ENCODE measurements at regions not wholly inside any gene's neighbourhood (a gene's known extent, or its start where the extent isn't known, plus 50 kb on each side); places are given as distances from the start of the nearest gene placed in this dataset.
"Not testable (repeated sequence)": the region's sequence is repeated elsewhere in the genome, so short reads cannot be mapped to it uniquely, and the experiment has no call there.

DNA sequence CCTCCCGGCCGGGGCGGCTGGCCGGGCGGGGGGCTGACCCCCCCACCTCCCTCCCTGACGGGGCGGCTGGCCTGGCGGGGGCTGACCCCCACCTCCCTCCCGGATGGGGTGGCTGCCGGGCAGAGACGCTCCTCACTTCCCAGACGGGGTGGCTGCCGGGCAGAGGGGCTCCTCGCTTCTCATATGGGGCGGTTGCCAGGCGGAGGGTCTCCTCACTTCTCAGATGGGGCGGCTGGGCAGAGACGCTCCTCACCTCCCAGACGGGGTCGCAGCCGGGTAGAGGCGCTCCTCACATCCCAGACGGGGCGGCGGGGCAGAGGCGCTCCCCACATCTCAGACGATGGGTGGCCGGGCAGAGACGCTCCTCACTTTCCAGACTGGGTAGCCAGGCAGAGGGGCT, 181.2 kb downstream of the RFPL4B start:
- H3K9ac ChIP-seq (ENCODE audit: low read length); H3K36me3 ChIP-seq (ENCODE audit: control insufficient read depth, insufficient read depth, low read length); H3K27ac ChIP-seq (ENCODE audit: low read depth, low read length); H3K4me3 ChIP-seq (ENCODE audit: low read length); H3K27me3 ChIP-seq (ENCODE audit: control insufficient read depth, insufficient read depth, low read length); H3K4me1 ChIP-seq (ENCODE audit: control insufficient read depth, insufficient read depth, low read length): not testable (repeated sequence)

DNA sequence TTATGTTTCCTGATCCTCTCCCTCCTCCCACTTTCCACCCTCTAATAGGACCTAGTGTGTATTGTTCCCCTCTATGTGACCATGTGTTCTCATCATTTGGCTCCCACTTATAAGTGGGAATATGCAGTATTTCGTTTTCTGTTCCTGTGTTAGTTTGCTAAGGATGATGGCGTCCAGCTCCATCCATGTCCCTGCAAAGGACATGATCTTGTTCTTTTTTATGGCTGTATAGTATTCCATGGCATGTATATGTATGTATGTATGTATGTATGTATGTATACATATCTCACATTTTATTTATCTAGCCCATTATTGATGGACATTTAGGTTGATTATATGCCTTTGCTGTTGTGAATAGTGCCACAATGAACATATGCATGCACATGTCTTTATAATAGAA, 188.7 kb downstream of the RFPL4B start:
- no peaks in the 10 kb centered on the region for H3K36me3 ChIP-seq (ENCODE audit: control insufficient read depth, insufficient read depth, low read length)
- no peaks in the 10 kb centered on the region for H3K27me3 ChIP-seq (ENCODE audit: control insufficient read depth, insufficient read depth, low read length)
- no peak overlapping the region for H3K9ac ChIP-seq (ENCODE audit: low read length)
- H3K4me3 ChIP-seq (ENCODE audit: low read length): no peak overlapping the region
- H3K27ac ChIP-seq (ENCODE audit: low read depth, low read length): no peak overlapping the region
- no peaks in the 10 kb centered on the region for H3K4me1 ChIP-seq (ENCODE audit: control insufficient read depth, insufficient read depth, low read length)

DNA sequence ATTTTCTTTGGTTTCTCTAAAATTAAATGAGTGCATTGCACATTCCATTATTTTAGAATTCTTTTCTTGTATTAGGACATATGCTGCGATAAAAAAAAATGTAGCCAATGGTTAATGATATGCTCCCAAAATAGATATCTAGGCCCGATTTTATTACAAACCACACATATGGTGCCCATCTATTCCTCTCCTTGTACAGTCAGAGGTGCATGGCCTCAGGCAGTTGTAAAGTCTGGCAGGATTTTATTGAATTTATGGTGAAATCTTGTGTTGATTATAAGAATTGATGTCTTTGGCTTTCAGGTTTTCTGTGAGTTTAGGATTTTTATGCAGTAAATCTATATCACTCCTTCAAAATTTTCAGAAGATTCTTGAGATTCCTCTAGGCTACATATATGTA, 192.2 kb downstream of the RFPL4B start:
- H3K4me1 ChIP-seq (ENCODE audit: control insufficient read depth, insufficient read depth, low read length): no peaks in the 10 kb centered on the region
- H3K9ac ChIP-seq (ENCODE audit: low read length): no peak overlapping the region
- H3K4me3 ChIP-seq (ENCODE audit: low read length): no peak overlapping the region
- H3K36me3 ChIP-seq (ENCODE audit: control insufficient read depth, insufficient read depth, low read length): no peaks in the 10 kb centered on the region
- no peaks in the 10 kb centered on the region for H3K27me3 ChIP-seq (ENCODE audit: control insufficient read depth, insufficient read depth, low read length)
- H3K27ac ChIP-seq (ENCODE audit: low read depth, low read length): no peak overlapping the region

DNA sequence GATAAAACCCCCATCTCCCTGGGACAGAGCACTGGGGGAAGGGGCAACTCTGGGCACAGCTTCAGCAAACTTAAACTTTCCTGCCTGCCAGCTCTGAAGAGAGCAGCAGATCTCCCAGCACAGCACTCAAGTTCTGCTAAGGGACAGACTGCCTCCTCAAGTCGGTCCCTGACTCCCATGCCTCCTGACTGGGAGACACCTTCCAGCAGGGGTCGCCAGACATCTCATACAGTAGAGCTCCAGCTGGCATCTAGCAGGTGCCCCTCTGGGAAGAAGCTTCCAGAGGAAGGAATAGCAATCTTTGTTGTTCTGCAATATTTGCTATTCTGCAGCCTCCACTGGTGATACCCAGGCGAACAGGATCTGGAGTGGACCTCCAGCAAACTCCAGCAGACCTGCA, 194.7 kb downstream of the RFPL4B start:
- not testable (repeated sequence) for H3K4me3 ChIP-seq (ENCODE audit: low read length); H3K27ac ChIP-seq (ENCODE audit: low read depth, low read length); H3K36me3 ChIP-seq (ENCODE audit: control insufficient read depth, insufficient read depth, low read length); H3K9ac ChIP-seq (ENCODE audit: low read length); H3K4me1 ChIP-seq (ENCODE audit: control insufficient read depth, insufficient read depth, low read length); H3K27me3 ChIP-seq (ENCODE audit: control insufficient read depth, insufficient read depth, low read length)

DNA sequence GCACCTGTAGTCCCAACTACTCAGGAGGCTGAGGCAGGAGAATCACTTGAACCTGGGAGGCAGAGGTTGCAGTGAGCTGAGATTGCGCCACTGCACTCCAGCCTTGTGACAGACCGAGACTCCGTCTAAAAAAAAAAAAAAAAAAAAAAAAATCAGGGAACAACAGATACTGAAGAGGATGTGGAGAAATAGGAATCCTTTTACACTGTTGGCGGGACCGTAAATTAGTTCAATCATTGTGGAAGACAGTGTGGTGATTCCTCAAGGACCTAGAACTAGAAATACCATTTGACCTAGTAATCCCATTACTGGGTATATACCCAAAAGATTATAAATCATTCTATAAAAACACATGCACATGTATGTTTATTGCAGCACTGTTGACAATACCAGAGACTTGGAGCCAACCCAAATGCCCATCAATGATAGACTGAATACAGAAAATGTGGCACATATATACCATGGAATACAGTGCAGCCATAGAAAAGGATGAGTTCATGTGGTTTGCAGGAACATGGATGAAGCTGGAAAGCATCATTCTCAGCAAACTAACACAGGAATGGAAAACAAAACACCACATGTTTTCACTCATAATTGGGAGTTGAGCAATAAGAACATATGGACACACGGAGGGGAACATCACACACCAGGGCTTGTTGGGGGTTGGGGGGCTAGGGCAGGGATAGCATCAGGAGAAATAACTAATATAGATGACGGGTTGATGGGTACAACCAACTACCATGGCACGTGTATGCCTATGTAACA, 200.4 kb downstream of the RFPL4B start:
- not testable (repeated sequence) for H3K27me3 ChIP-seq (ENCODE audit: control insufficient read depth, insufficient read depth, low read length); H3K27ac ChIP-seq (ENCODE audit: low read depth, low read length); H3K9ac ChIP-seq (ENCODE audit: low read length); H3K4me1 ChIP-seq (ENCODE audit: control insufficient read depth, insufficient read depth, low read length); H3K36me3 ChIP-seq (ENCODE audit: control insufficient read depth, insufficient read depth, low read length); H3K4me3 ChIP-seq (ENCODE audit: low read length)

DNA sequence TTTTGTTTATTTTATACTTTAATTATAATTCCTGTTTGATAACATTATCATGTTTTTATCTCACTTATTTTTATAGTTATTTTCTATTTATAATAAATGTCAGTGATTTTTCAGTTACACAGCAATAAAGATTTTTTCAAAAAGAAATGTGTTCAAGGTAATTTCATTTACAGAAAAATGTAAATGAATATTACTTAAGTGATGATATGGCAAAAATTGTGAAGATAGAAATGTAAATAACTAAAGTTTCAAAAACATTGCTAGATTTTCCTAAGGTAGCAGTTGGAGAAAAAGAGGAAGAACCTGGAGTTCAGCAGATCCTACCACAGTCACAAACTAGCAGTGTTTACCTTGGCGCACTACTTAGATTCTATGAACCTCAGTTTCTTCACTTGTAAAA, 202.6 kb downstream of the RFPL4B start:
- no peak overlapping the region for H3K4me3 ChIP-seq (ENCODE audit: low read length)
- no peaks in the 10 kb centered on the region for H3K4me1 ChIP-seq (ENCODE audit: control insufficient read depth, insufficient read depth, low read length)
- no peak overlapping the region for H3K9ac ChIP-seq (ENCODE audit: low read length)
- no peak overlapping the region for H3K27ac ChIP-seq (ENCODE audit: low read depth, low read length)
- H3K27me3 ChIP-seq (ENCODE audit: control insufficient read depth, insufficient read depth, low read length): no peaks in the 10 kb centered on the region
- no peaks in the 10 kb centered on the region for H3K36me3 ChIP-seq (ENCODE audit: control insufficient read depth, insufficient read depth, low read length)

DNA sequence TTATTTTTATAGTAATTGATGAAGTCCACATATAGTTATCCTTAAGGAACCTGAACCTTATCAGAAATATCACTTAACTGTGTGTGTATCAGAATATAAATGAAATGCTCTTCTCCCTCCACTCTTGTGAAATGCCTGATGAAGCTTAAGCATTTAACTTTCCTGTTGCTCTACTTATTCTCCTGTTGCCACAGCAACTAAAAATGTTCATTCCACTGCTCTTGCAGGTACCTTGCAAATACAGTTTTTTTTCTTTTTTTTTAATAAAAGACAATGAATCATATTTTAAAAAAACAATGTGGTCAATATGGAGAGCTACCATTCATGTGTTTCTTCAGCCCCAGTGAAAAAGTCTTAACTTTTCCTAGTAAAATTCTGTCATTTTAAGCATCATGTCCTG, 210.3 kb downstream of the RFPL4B start:
- Histone ChIP-seq H3K27ac (ENCODE audit: low read depth, low read length) (no peak overlapping the region), H3K4me3 (ENCODE audit: low read length) (no peak overlapping the region), H3K4me1 (ENCODE audit: control insufficient read depth, insufficient read depth, low read length) (peaks cover 3% of the 10 kb centered on the region), H3K27me3 (ENCODE audit: control insufficient read depth, insufficient read depth, low read length) (no peaks in the 10 kb centered on the region), H3K36me3 (ENCODE audit: control insufficient read depth, insufficient read depth, low read length) (no peaks in the 10 kb centered on the region), H3K9ac (ENCODE audit: low read length) (no peak overlapping the region)

DNA sequence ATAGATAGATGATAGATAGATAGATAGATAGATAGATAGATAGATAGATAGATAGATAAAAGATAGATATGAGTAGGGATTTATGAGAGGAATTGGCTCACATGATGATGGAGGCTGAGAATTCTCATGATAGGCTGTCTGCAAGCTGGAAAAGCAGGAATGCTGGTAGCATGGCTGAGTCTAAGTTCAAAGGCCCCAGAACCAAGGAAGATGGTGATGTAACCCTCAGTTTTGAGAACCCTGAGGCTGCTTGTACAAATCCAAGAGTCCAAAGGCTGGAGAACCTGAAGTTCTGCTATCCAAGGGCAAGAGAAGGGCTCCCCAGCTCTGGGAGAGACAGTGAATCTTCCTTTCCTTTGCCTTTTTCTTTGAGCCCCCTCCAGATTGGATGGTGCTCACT, 210.8 kb downstream of the RFPL4B start:
- no peak overlapping the region for H3K9ac ChIP-seq (ENCODE audit: low read length)
- no peaks in the 10 kb centered on the region for H3K36me3 ChIP-seq (ENCODE audit: control insufficient read depth, insufficient read depth, low read length)
- no peak overlapping the region for H3K4me3 ChIP-seq (ENCODE audit: low read length)
- H3K27ac ChIP-seq (ENCODE audit: low read depth, low read length): no peak overlapping the region
- H3K27me3 ChIP-seq (ENCODE audit: control insufficient read depth, insufficient read depth, low read length): no peaks in the 10 kb centered on the region
- peaks cover 7% of the 10 kb centered on the region for H3K4me1 ChIP-seq (ENCODE audit: control insufficient read depth, insufficient read depth, low read length)

DNA sequence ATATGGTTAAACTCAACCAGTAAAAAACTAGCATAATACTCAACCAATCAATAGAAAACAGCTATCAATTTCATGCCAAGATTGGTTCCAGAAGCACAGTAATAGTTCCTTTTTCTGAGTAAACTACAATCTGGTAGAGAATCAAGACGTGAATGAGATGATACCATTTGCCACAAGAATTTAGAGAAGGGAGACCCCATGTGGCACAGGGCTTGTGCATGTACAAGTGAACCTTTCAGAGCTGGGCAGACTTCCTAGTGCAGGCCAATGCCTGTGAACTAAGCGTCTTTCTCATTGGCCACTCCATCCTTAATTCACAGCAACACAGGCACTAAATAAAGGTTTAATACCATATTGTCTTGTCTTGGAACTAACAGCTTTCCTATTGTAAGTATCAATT, 213.5 kb downstream of the RFPL4B start:
- Histone ChIP-seq H3K36me3 (ENCODE audit: control insufficient read depth, insufficient read depth, low read length) (no peaks in the 10 kb centered on the region), H3K4me3 (ENCODE audit: low read length) (no peak overlapping the region), H3K4me1 (ENCODE audit: control insufficient read depth, insufficient read depth, low read length) (peaks cover 7% of the 10 kb centered on the region), H3K27ac (ENCODE audit: low read depth, low read length) (no peak overlapping the region), H3K9ac (ENCODE audit: low read length) (no peak overlapping the region), H3K27me3 (ENCODE audit: control insufficient read depth, insufficient read depth, low read length) (no peaks in the 10 kb centered on the region)

DNA sequence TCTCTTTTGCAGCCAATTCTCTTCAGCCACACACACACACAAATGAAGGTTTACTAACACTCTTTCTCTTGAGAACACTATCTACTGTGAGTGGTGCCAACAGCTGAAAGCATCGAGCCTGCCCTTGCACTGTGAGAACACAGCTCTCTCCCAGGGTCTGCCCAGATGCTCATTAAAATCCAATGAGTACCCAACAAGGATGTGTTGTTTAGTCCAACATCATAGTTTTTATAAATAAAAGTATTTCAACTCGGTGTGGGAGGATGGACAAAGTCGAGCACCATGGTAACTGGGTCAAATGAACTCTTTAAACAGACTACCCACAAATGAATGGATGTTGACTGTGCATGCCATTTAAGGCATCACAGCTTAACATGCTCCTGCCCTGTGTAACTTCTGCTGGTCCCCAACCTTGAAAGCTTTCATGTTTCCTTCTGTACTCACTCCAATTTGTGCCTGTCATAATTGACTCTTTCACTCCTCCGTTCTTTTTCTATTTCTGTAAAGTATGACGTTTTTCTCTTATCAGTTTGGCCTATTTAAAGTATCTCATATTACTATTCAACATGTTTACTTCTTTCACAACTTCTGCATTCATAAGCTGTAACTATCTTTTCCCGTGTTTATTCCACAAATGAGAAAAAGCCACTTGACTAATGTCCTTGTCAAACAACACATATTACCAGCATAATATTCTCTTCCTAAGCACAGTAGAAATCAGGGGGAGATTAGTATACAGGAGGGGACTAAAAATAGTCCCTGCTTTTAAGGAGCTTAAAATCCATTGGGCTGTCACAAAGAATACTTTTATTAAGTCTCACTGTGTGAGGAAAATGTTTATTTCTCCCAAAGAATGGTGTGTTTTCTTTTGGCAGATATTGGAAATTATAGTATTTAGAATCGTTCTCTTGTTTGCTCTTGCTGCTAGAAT, 215.4 kb downstream of the RFPL4B start:
- no peak overlapping the region for H3K9ac ChIP-seq (ENCODE audit: low read length)
- H3K4me3 ChIP-seq (ENCODE audit: low read length): no peak overlapping the region

DNA sequence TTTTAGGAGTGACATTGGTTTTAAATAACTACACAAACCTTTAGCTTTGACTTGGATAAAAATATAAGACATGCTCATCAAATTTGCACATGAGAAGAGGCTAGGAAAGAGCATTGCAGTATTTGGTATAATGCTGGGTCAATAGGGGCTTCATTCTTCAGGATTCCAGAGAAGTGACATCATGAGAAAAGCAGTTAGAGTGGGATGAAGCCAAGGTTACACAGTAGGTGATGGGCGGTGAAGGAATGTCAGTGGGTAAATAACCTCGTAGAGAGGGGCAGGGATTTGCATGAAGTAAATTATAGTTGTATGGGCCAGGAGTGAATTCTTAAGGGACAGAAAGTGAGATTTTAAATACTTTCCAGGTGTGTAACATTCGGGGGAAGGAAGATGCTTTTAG, 216.2 kb downstream of the RFPL4B start:
- Histone ChIP-seq H3K36me3 (ENCODE audit: control insufficient read depth, insufficient read depth, low read length) (no peaks in the 10 kb centered on the region), H3K4me1 (ENCODE audit: control insufficient read depth, insufficient read depth, low read length) (peaks cover 7% of the 10 kb centered on the region), H3K9ac (ENCODE audit: low read length) (no peak overlapping the region), H3K27me3 (ENCODE audit: control insufficient read depth, insufficient read depth, low read length) (no peaks in the 10 kb centered on the region), H3K27ac (ENCODE audit: low read depth, low read length) (no peak overlapping the region), H3K4me3 (ENCODE audit: low read length) (no peak overlapping the region)

More for the DNA sequence above, 215.4 kb downstream of the RFPL4B start:
- H3K4me1 ChIP-seq (ENCODE audit: control insufficient read depth, insufficient read depth, low read length): peaks cover 7% of the 10 kb centered on the region
- H3K27me3 ChIP-seq (ENCODE audit: control insufficient read depth, insufficient read depth, low read length): no peaks in the 10 kb centered on the region
- H3K27ac ChIP-seq (ENCODE audit: low read depth, low read length): peak overlapping the region; percentile 62
- no peaks in the 10 kb centered on the region for H3K36me3 ChIP-seq (ENCODE audit: control insufficient read depth, insufficient read depth, low read length)

DNA sequence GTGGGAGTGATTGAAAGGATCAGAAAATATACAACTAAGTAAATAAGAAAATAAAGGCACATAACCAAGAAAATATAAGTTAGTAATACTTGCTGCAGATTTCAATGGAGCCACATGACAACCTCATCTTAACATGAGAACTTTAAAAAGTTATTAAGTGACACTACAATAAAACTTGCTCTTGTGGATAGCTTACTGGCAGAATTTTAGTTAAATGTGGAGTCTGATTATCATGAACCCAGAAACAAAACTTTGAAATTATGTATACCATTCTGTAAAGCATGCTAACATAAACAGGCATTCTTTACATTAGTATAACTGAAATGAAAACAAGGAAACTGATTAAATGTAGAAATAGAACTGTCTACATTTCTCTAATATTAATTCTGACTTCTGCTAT, 220.9 kb downstream of the RFPL4B start:
- Histone ChIP-seq H3K4me3 (ENCODE audit: low read length) (no peak overlapping the region), H3K27ac (ENCODE audit: low read depth, low read length) (no peak overlapping the region), H3K36me3 (ENCODE audit: control insufficient read depth, insufficient read depth, low read length) (no peaks in the 10 kb centered on the region), H3K9ac (ENCODE audit: low read length) (no peak overlapping the region), H3K27me3 (ENCODE audit: control insufficient read depth, insufficient read depth, low read length) (no peaks in the 10 kb centered on the region), H3K4me1 (ENCODE audit: control insufficient read depth, insufficient read depth, low read length) (peaks cover 8% of the 10 kb centered on the region)
